ENCODE measurements at regions not wholly inside any gene's neighbourhood (a gene's known extent, or its start where the extent isn't known, plus 50 kb on each side); places are given as distances from the start of the nearest gene placed in this dataset.
"Not testable (repeated sequence)": the region's sequence is repeated elsewhere in the genome, so short reads cannot be mapped to it uniquely, and the experiment has no call there.

DNA sequence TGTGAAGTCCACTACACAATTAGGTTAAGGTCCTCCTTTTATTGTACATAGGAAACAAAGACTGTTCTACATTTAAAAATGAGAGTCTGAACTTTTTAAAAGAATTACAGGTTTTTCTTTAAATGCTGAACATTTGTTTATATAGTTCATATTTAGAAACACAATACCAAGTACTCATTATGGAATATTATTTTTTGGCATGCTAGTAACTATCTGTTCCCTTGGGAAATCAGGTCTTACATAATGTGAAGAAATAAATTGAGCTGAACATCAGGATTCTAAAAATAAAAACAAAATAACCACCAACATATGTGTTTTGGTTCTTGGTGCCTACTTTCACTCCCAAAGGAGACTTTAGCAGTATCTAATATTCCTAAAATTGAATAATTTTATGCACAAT is 230.5 kb upstream of the IZUMO3 start:
- POLR2A ChIA-PET: no interaction called here
- CTCF ChIA-PET: no interaction called here
- TF ChIP-seq ZNF560 (tag by site-specific recombination; IDR thresholded peaks at IDR 0.05; ENCODE audit: borderline replicate concordance) (no peak), ZNF658 (tag by site-specific recombination; IDR thresholded peaks at IDR 0.05) (no peak)

DNA sequence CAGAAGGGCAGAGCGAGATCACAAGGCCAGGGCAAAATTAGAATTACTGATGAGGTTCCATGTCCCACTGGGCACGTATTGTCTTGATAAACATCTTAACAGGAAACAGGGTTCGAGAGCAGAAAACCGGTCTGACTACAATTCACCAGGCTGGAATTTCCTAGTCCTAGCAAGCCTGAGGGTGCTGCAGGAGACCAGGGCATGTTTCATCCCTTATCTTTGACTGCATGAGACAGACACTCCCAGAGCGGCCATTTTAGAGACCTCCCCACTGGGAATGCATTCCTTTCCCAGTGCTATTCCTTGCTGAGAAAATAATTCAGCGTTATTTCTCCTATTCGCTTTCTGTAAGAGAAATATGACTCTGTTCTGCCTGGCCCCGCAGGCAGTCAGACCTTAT is 228.5 kb upstream of the IZUMO3 start:
- peak; percentile 66 for TF ChIP-seq SETDB1 (IDR thresholded peaks at IDR 0.05; ENCODE audit: insufficient read length, low read length)
- peak; percentile 40; the same call in 1 of the 2 replicates for TF ChIP-seq TRIM28 (IDR thresholded peaks at IDR 0.05; ENCODE audit: borderline replicate concordance, low read length)
- POLR2A ChIA-PET; CTCF ChIA-PET; H3K9me3 ChIP-seq (ENCODE audit: control insufficient read depth, insufficient read depth, low read depth, low read length); H3K4me3 ChIP-seq (ENCODE audit: low read depth, low read length); H3K27ac ChIP-seq (ENCODE audit: extremely low read depth, low read depth, low read length); H3K4me1 ChIP-seq (ENCODE audit: control insufficient read depth, insufficient read depth, low read length); H3K36me3 ChIP-seq (ENCODE audit: control insufficient read depth in 2 of 2, insufficient read depth in 1 of 2, low read length in 2 of 2): not testable (repeated sequence)

More for the DNA sequence above, 230.5 kb upstream of the IZUMO3 start:
- Histone ChIP-seq H3K4me1 (ENCODE audit: control insufficient read depth, insufficient read depth, low read length) (no peaks in the 10 kb centered on the region), H3K27ac (ENCODE audit: extremely low read depth, low read depth, low read length) (no peak overlapping the region), H3K9me3 (ENCODE audit: control insufficient read depth, insufficient read depth, low read depth, low read length) (no peaks in the 10 kb centered on the region), H3K4me3 (ENCODE audit: low read depth, low read length) (no peak overlapping the region), H3K36me3 (ENCODE audit: control insufficient read depth in 2 of 2, insufficient read depth in 1 of 2, low read length in 2 of 2) (no peaks in the 10 kb centered on the region)

DNA sequence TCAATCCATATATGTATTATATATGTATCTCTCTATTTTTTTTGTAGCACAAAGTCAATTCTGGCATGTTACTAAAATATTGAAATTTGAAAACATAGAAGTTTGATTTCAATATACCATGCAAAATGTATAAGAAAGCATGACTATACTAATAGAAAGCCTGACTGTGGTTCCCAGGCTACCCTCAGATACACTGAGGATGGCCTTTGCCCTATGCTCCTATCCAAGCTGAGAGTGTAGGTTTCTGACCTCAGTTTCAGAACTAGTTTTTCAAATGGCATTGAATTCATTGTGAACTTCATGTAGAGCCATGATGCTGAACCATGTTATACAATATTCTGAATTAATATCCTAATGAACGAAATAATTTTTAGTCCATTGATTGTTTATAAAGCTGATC is 220.4 kb upstream of the IZUMO3 start:
- ChIA-PET CTCF (no interaction called here), POLR2A (no interaction called here)
- TF ChIP-seq ZNF354C (tag by site-specific recombination; IDR thresholded peaks at IDR 0.05; ENCODE audit: borderline replicate concordance, low read depth) (no peak), KLF16 (tag by site-specific recombination; IDR thresholded peaks at IDR 0.05) (no peak), WT1 (tag by site-specific recombination; IDR thresholded peaks at IDR 0.05) (no peak), ZNF248 (tag by site-specific recombination; IDR thresholded peaks at IDR 0.05) (no peak), KLF9 (tag by site-specific recombination; IDR thresholded peaks at IDR 0.05; ENCODE audit: low read depth) (no peak), MZF1 (tag by site-specific recombination; IDR thresholded peaks at IDR 0.05; ENCODE audit: borderline replicate concordance) (no peak), ZNF175 (tag by site-specific recombination; IDR thresholded peaks at IDR 0.05) (no peak), ZNF549 (tag by site-specific recombination; IDR thresholded peaks at IDR 0.05) (no peak), OSR2 (tag by site-specific recombination; IDR thresholded peaks at IDR 0.05) (no peak), ZNF169 (tag by site-specific recombination; IDR thresholded peaks at IDR 0.05) (no peak), ZNF837 (tag by site-specific recombination; IDR thresholded peaks at IDR 0.05) (no peak), ZNF140 (tag by site-specific recombination; IDR thresholded peaks at IDR 0.05) (no peak), RBAK (tag by site-specific recombination; IDR thresholded peaks at IDR 0.05) (no peak), ZNF114 (tag by site-specific recombination; IDR thresholded peaks at IDR 0.05) (no peak), SCRT2 (tag by site-specific recombination; IDR thresholded peaks at IDR 0.05) (no peak), ZNF221 (tag by site-specific recombination; IDR thresholded peaks at IDR 0.05; ENCODE audit: borderline replicate concordance) (no peak)
- TF ChIP-seq, protein P1, sequence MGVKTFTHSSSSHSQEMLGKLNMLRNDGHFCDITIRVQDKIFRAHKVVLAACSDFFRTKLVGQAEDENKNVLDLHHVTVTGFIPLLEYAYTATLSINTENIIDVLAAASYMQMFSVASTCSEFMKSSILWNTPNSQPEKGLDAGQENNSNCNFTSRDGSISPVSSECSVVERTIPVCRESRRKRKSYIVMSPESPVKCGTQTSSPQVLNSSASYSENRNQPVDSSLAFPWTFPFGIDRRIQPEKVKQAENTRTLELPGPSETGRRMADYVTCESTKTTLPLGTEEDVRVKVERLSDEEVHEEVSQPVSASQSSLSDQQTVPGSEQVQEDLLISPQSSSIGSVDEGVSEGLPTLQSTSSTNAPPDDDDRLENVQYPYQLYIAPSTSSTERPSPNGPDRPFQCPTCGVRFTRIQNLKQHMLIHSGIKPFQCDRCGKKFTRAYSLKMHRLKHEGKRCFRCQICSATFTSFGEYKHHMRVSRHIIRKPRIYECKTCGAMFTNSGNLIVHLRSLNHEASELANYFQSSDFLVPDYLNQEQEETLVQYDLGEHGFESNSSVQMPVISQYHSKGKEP (tag by site-specific recombination; IDR thresholded peaks at IDR 0.05): no peak
- TF ChIP-seq, protein P2, sequence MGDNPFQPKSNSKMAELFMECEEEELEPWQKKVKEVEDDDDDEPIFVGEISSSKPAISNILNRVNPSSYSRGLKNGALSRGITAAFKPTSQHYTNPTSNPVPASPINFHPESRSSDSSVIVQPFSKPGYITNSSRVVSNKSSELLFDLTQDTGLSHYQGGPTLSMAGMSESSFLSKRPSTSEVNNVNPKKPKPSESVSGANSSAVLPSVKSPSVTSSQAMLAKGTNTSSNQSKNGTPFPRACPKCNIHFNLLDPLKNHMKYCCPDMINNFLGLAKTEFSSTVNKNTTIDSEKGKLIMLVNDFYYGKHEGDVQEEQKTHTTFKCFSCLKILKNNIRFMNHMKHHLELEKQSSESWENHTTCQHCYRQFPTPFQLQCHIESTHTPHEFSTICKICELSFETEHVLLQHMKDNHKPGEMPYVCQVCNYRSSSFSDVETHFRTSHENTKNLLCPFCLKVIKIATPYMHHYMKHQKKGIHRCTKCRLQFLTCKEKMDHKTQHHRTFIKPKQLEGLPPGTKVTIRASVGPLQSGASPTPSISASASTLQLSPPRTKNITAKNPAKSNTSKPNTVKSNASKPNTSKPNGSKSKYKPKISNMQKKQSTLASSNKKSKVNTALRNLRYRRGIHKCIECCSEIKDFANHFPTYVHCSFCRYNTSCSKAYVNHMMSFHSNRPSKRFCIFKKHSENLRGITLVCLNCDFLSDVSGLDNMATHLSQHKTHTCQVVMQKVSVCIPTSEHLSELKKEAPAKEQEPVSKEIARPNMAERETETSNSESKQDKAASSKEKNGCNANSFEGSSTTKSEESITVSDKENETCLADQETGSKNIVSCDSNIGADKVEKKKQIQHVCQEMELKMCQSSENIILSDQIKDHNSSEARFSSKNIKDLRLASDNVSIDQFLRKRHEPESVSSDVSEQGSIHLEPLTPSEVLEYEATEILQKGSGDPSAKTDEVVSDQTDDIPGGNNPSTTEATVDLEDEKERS (tag by site-specific recombination; IDR thresholded peaks at IDR 0.05): no peak
- Histone ChIP-seq H3K4me3 (ENCODE audit: low read depth, low read length) (no peak overlapping the region), H3K4me1 (ENCODE audit: control insufficient read depth, insufficient read depth, low read length) (no peaks in the 10 kb centered on the region), H3K36me3 (ENCODE audit: control insufficient read depth in 2 of 2, insufficient read depth in 1 of 2, low read length in 2 of 2) (no peaks in the 10 kb centered on the region), H3K9me3 (ENCODE audit: control insufficient read depth, insufficient read depth, low read depth, low read length) (no peaks in the 10 kb centered on the region), H3K27ac (ENCODE audit: extremely low read depth, low read depth, low read length) (no peak overlapping the region)

Measured in HEK293 (cell line).